ENCODE measurements at regions not wholly inside any gene's neighbourhood (a gene's known extent, or its start where the extent isn't known, plus 50 kb on each side); places are given as distances from the start of the nearest gene placed in this dataset.

- POLR2A ChIA-PET = no interaction called here
- H3K4me3 Mint-ChIP-seq = no peak overlapping the region
- no peaks in the 10 kb centered on the region for H3K27me3 Mint-ChIP-seq (ENCODE audit: low read depth)
- no peak for ATAC-seq
- H3K36me3 Mint-ChIP-seq = no peaks in the 10 kb centered on the region
- no peak for DNase-seq (ENCODE audit: low spot score)
- peaks cover 5% of the 10 kb centered on the region for H3K9me3 Mint-ChIP-seq
- no peaks in the 10 kb centered on the region for H3K4me1 Mint-ChIP-seq
- CTCF ChIA-PET = interaction anchor here (1.4 to 2.1 kb wide), 2 partner anchors 11 to 15 kb away, joined by 7 to 9 read pairs; no protein-coding TSS in a partner anchor
- TF ChIP-seq AFF4 (CRISPR knock-in tag; IDR thresholded peaks at IDR 0.05; ENCODE audit: borderline replicate concordance) (no peak), IRF2 (CRISPR knock-in tag; IDR thresholded peaks at IDR 0.05; ENCODE audit: borderline replicate concordance, low read depth) (no peak), MLX (CRISPR knock-in tag; IDR thresholded peaks at IDR 0.05) (no peak)
- H3K27ac Mint-ChIP-seq = no peak overlapping the region
Observed at GRCh38 chr5:42924226-42924625, 112.5 kb upstream of the SELENOP start.

- Mint-ChIP-seq H3K4me3 (no peak overlapping the region), H3K27ac (no peak overlapping the region)
Observed at GRCh38 chr5:42923710-42924109, 112.0 kb upstream of the SELENOP start.

GRCh38 chr5:42919600-42919999 is 107.9 kb upstream of the SELENOP start:
- ChIA-PET POLR2A (no interaction called here), CTCF (no interaction called here)
- H3K4me1 Mint-ChIP-seq = no peaks in the 10 kb centered on the region
- H3K4me3 Mint-ChIP-seq = no peak overlapping the region
- no peak for ATAC-seq
- no peak for DNase-seq (ENCODE audit: low spot score)
- no peaks in the 10 kb centered on the region for H3K27me3 Mint-ChIP-seq (ENCODE audit: low read depth)
- no peak overlapping the region for H3K27ac Mint-ChIP-seq
- H3K36me3 Mint-ChIP-seq = no peaks in the 10 kb centered on the region
- no peaks in the 10 kb centered on the region; the same call in 1 of the 2 replicates for H3K9me3 Mint-ChIP-seq
- no peak for TF ChIP-seq ESRRA (CRISPR knock-in tag; IDR thresholded peaks at IDR 0.05; ENCODE audit: borderline replicate concordance)
- TF ChIP-seq KAT7 (CRISPR knock-in tag; IDR thresholded peaks at IDR 0.05; ENCODE audit: borderline replicate concordance) = no peak
- TF ChIP-seq AR (CRISPR knock-in tag; IDR thresholded peaks at IDR 0.05) = no peak
- no peak for TF ChIP-seq NR1H2 (CRISPR knock-in tag; IDR thresholded peaks at IDR 0.05)
- TF ChIP-seq ZNF281 (CRISPR knock-in tag; IDR thresholded peaks at IDR 0.05) = no peak
- no peak for TF ChIP-seq ZNF219 (CRISPR knock-in tag; IDR thresholded peaks at IDR 0.05; ENCODE audit: borderline replicate concordance)
- TF ChIP-seq EMX1 (CRISPR knock-in tag; IDR thresholded peaks at IDR 0.05) = no peak
- no peak for TF ChIP-seq ZMAT4 (CRISPR knock-in tag; IDR thresholded peaks at IDR 0.05)

More at GRCh38 chr5:42923710-42924109, 112.0 kb upstream of the SELENOP start:
- H3K4me1 Mint-ChIP-seq = no peaks in the 10 kb centered on the region
- H3K9me3 Mint-ChIP-seq = peaks cover 5% of the 10 kb centered on the region
- ChIA-PET POLR2A (no interaction called here), CTCF (interaction anchor here (1.4 to 2.1 kb wide), 2 partner anchors 11 to 15 kb away, joined by 7 to 9 read pairs; no protein-coding TSS in a partner anchor)
- no peaks in the 10 kb centered on the region for H3K36me3 Mint-ChIP-seq
- ATAC-seq = no peak
- DNase-seq (ENCODE audit: low spot score) = no peak
- no peaks in the 10 kb centered on the region for H3K27me3 Mint-ChIP-seq (ENCODE audit: low read depth)
- TF ChIP-seq ZBTB21 (CRISPR knock-in tag; IDR thresholded peaks at IDR 0.05; ENCODE audit: borderline replicate concordance) = no peak
- TF ChIP-seq CREM (CRISPR knock-in tag; IDR thresholded peaks at IDR 0.05) = no peak
- TF ChIP-seq ZNF219 (CRISPR knock-in tag; IDR thresholded peaks at IDR 0.05; ENCODE audit: borderline replicate concordance) = no peak
- no peak for TF ChIP-seq ATF2 (CRISPR knock-in tag; IDR thresholded peaks at IDR 0.05; ENCODE audit: borderline replicate concordance, low read depth)
- TF ChIP-seq NFATC4 (CRISPR knock-in tag; IDR thresholded peaks at IDR 0.05) = no peak
- no peak for TF ChIP-seq KAT7 (CRISPR knock-in tag; IDR thresholded peaks at IDR 0.05; ENCODE audit: borderline replicate concordance)
- no peak for TF ChIP-seq PREB (CRISPR knock-in tag; IDR thresholded peaks at IDR 0.05; ENCODE audit: borderline replicate concordance)
- TF ChIP-seq ZNF317 (CRISPR knock-in tag; IDR thresholded peaks at IDR 0.05; ENCODE audit: borderline replicate concordance, low read depth) = no peak

All from WTC11 (cell line).